Liver (tissue), 8 donors: ENCODE measurements at regions not wholly inside any gene's neighbourhood (a gene's known extent, or its start where the extent isn't known, plus 50 kb on each side); places are given as distances from the start of the nearest gene placed in this dataset.

ENCODE experiments used
- DNase-seq: peaks from one replicate; pipeline ENCODE4 v3.0.0-alpha.2; 2017; ENCODE audit warnings: low spot score
- H3K27ac ChIP-seq, 2 donors: one replicate each; pipeline ENCODE4 v1.7.0; 2013; ENCODE audit warnings: inconsistent platforms in 2 of 2, low read length in 2 of 2, control low read depth in 1 of 2, low read depth in 1 of 2, mild to moderate bottlenecking in 1 of 2
- H3K27me3 ChIP-seq, 4 donors: one replicate each; pipeline versions ENCODE4 v1.6.1 to v1.7.0; 2013; ENCODE audit warnings: low read length in 3 of 4, inconsistent platforms in 1 of 4, mild to moderate bottlenecking in 1 of 4, moderate library complexity in 1 of 4; ENCODE audit not compliant: control insufficient read depth in 4 of 4, insufficient read depth in 4 of 4
- H3K36me3 ChIP-seq, 4 donors: one replicate each; pipeline versions ENCODE4 v1.6.1 to v1.7.0; 2013; ENCODE audit warnings: low read length in 3 of 4, mild to moderate bottlenecking in 3 of 4, low read depth in 1 of 4, moderate library complexity in 1 of 4; ENCODE audit not compliant: control insufficient read depth in 4 of 4, insufficient read depth in 3 of 4
- H3K4me1 ChIP-seq, 4 donors: one replicate each; pipeline versions ENCODE4 v1.6.1 to v1.7.0; 2013; ENCODE audit warnings: low read length in 3 of 4, mild to moderate bottlenecking in 3 of 4, moderate library complexity in 1 of 4; ENCODE audit not compliant: control insufficient read depth in 4 of 4, insufficient read depth in 4 of 4
- H3K4me3 ChIP-seq, 3 donors: one replicate each; pipeline versions ENCODE4 v1.6.1 to v1.7.0; 2013; ENCODE audit warnings: low read length in 3 of 3, control low read depth in 1 of 3, low read depth in 1 of 3, mild to moderate bottlenecking in 1 of 3
- H3K9ac ChIP-seq, 2 donors: one replicate each; pipeline ENCODE4 v1.7.0; 2013; ENCODE audit warnings: low read length in 2 of 2, mild to moderate bottlenecking in 2 of 2, moderate library complexity in 2 of 2, control low read depth in 1 of 2, low read depth in 1 of 2
- H3K9me3 ChIP-seq, 4 donors: one replicate each; pipeline versions ENCODE4 v1.6.1 to v1.7.0; 2013; ENCODE audit warnings: low read length in 3 of 4; ENCODE audit not compliant: control insufficient read depth in 4 of 4
- ATF3 ChIP-seq: IDR thresholded peaks from 2 replicates; pipeline ENCODE4 v1.6.1; 2016; ENCODE audit warnings: antibody characterized with exemption
- CTCF ChIP-seq: fragments of 150-350 bp; IDR thresholded peaks from 2 replicates; pipeline ENCODE4 v1.5.1; 2017; ENCODE audit warnings: improper control_type of control experiment, low read depth, low read length; ENCODE audit not compliant: missing input control
- EGR1 ChIP-seq, 2 donors: IDR thresholded peaks; 2 replicates each; pipeline ENCODE4 v1.6.1; 2016 to 2018; ENCODE audit warnings: antibody characterized with exemption in 2 of 2, low read depth in 2 of 2
- FOXA1 ChIP-seq: IDR thresholded peaks from 2 replicates; pipeline ENCODE4 v1.6.1; 2016; ENCODE audit warnings: antibody characterized with exemption
- FOXA2 ChIP-seq: IDR thresholded peaks from 2 replicates; pipeline ENCODE4 v1.6.1; 2016; ENCODE audit warnings: antibody characterized with exemption
- GABPA ChIP-seq, 2 donors: IDR thresholded peaks in 1 of 2; conservative IDR thresholded peaks in 1 of 2; 2 replicates each; pipeline ENCODE4 v1.6.1; 2016; ENCODE audit warnings: antibody characterized with exemption in 2 of 2, mild to moderate bottlenecking in 1 of 2, moderate library complexity in 1 of 2
- HNF4A ChIP-seq, 2 donors: conservative IDR thresholded peaks; 2 replicates each; pipeline ENCODE4 v1.6.1; 2016; ENCODE audit warnings: antibody characterized with exemption in 2 of 2, mild to moderate bottlenecking in 2 of 2
- HNF4G ChIP-seq: IDR thresholded peaks from 2 replicates; pipeline ENCODE4 v1.6.1; 2016; ENCODE audit warnings: antibody characterized with exemption
- JUND ChIP-seq, 2 donors: IDR thresholded peaks; 2 replicates each; pipeline ENCODE4 v1.6.1; 2016; ENCODE audit warnings: antibody characterized with exemption in 2 of 2
- MAX ChIP-seq: IDR thresholded peaks from 2 replicates; pipeline ENCODE4 v1.6.1; 2016; ENCODE audit warnings: antibody characterized with exemption
- NR2F2 ChIP-seq: IDR thresholded peaks from 2 replicates; pipeline ENCODE4 v1.6.1; 2016; ENCODE audit warnings: antibody characterized with exemption
- RAD21 ChIP-seq, 2 donors: IDR thresholded peaks; 2 replicates each; pipeline ENCODE4 v1.6.1; 2016; ENCODE audit warnings: antibody characterized with exemption in 2 of 2, mild to moderate bottlenecking in 2 of 2
- REST ChIP-seq: IDR thresholded peaks from 2 replicates; pipeline ENCODE4 v1.6.1; 2016; ENCODE audit warnings: antibody characterized with exemption, mild to moderate bottlenecking
- RXRA ChIP-seq, 2 donors: IDR thresholded peaks; 2 replicates each; pipeline ENCODE4 v1.6.1; 2017 to 2018; ENCODE audit warnings: antibody characterized with exemption in 2 of 2, mild to moderate bottlenecking in 1 of 2
- SP1 ChIP-seq: IDR thresholded peaks from 2 replicates; pipeline ENCODE4 v1.6.1; 2018; ENCODE audit warnings: antibody characterized with exemption, mild to moderate bottlenecking
- TAF1 ChIP-seq: conservative IDR thresholded peaks from 2 replicates; pipeline ENCODE4 v1.6.1; 2016; ENCODE audit warnings: antibody characterized with exemption, mild to moderate bottlenecking
- YY1 ChIP-seq: IDR thresholded peaks from 2 replicates; pipeline ENCODE4 v1.6.1; 2016; ENCODE audit warnings: antibody characterized with exemption, mild to moderate bottlenecking
- ZBTB33 ChIP-seq: IDR thresholded peaks from 2 replicates; pipeline ENCODE4 v1.6.1; 2016; ENCODE audit warnings: antibody characterized with exemption
- WGBS: extraction: QIAGEN DNeasy Blood & Tissue Kit; methylation state at CpG from one replicate; pipeline ENCODE4 v1.1.7; 2013; 5-methylcytosine and 5-hydroxymethylcytosine counted together
- donor health status: healthy.
- donor health status: healthy.
- donor health status: healthy.
- donor health status: healthy.
- donor health status: healthy.

- Histone ChIP-seq H3K9ac (no peak overlapping the region), H3K9me3 (no peaks in the 10 kb centered on the region), H3K4me1 (no peaks in the 10 kb centered on the region), H3K27me3 (no peaks in the 10 kb centered on the region), H3K4me3 (no peak overlapping the region), H3K36me3 (no peaks in the 10 kb centered on the region), H3K27ac (no peak overlapping the region)
- 62% methylated on average over 3 of the region's 3 CpGs for WGBS
- DNase-seq: no peak
- TF ChIP-seq ATF3 (no peak), YY1 (no peak), NR2F2 (no peak), HNF4A (conservative IDR thresholded peaks at IDR 0.05) (no peak), GABPA (IDR thresholded peaks at IDR 0.05 in 1 of 2, conservative IDR thresholded peaks at IDR 0.05 in 1 of 2) (no peak), RAD21 (IDR thresholded peaks at IDR 0.05) (no peak), FOXA2 (no peak), CTCF (no peak), SP1 (no peak), ZBTB33 (no peak), REST (no peak), FOXA1 (no peak), MAX (no peak), TAF1 (no peak), JUND (IDR thresholded peaks at IDR 0.05) (no peak), RXRA (IDR thresholded peaks at IDR 0.05) (no peak), EGR1 (IDR thresholded peaks at IDR 0.05; ENCODE audit: low read depth in 2 of 2) (no peak), HNF4G (no peak)
Observed at GRCh38 chr7:94178230-94178629, 174.1 kb upstream of the BET1 start.

GRCh38 chr7:94179466-94179865 lies 175.3 kb upstream of the BET1 start:
- no peaks in the 10 kb centered on the region for H3K4me1 ChIP-seq
- 87% methylated on average over 1 of the region's 1 CpG for WGBS
- no peak for DNase-seq
- H3K9me3 ChIP-seq: no peaks in the 10 kb centered on the region
- no peak overlapping the region for H3K4me3 ChIP-seq
- H3K27ac ChIP-seq: no peak overlapping the region
- no peaks in the 10 kb centered on the region for H3K27me3 ChIP-seq
- H3K36me3 ChIP-seq: no peaks in the 10 kb centered on the region
- no peak overlapping the region for H3K9ac ChIP-seq
- TF ChIP-seq NR2F2: no peak
- TF ChIP-seq EGR1 (IDR thresholded peaks at IDR 0.05; ENCODE audit: low read depth in 2 of 2): no peak
- TF ChIP-seq RXRA (IDR thresholded peaks at IDR 0.05): no peak
- TF ChIP-seq MAX: no peak
- no peak for TF ChIP-seq ZBTB33
- TF ChIP-seq RAD21 (IDR thresholded peaks at IDR 0.05): no peak
- TF ChIP-seq SP1: no peak
- no peak for TF ChIP-seq FOXA1
- no peak for TF ChIP-seq JUND (IDR thresholded peaks at IDR 0.05)
- no peak for TF ChIP-seq GABPA (IDR thresholded peaks at IDR 0.05 in 1 of 2, conservative IDR thresholded peaks at IDR 0.05 in 1 of 2)
- TF ChIP-seq HNF4G: no peak
- no peak for TF ChIP-seq YY1
- no peak for TF ChIP-seq FOXA2
- no peak for TF ChIP-seq HNF4A (conservative IDR thresholded peaks at IDR 0.05)
- no peak for TF ChIP-seq CTCF
- no peak for TF ChIP-seq ATF3
